Choroid plexus epithelial cell (primary cell): ENCODE measurements at regions not wholly inside any gene's neighbourhood (a gene's known extent, or its start where the extent isn't known, plus 50 kb on each side); places are given as distances from the start of the nearest gene placed in this dataset.

Experiments used
- DNase-seq: peaks from one replicate; pipeline ENCODE4 v3.0.0-alpha.2; 2010; ENCODE audit warnings: low read depth
- H3K4me3 ChIP-seq: 2 replicates; pipeline ENCODE4 v1.5.1; 2011; ENCODE audit warnings: low read depth, mild to moderate bottlenecking, control low read depth, low read length, moderate library complexity
- TF ChIP-seq, protein P1 (sequence below): conservative IDR thresholded peaks from 2 replicates; pipeline ENCODE4 v1.5.1; 2011; ENCODE audit warnings: low read depth, mild to moderate bottlenecking, control low read depth, inconsistent platforms, low read length, moderate library complexity

DNA sequence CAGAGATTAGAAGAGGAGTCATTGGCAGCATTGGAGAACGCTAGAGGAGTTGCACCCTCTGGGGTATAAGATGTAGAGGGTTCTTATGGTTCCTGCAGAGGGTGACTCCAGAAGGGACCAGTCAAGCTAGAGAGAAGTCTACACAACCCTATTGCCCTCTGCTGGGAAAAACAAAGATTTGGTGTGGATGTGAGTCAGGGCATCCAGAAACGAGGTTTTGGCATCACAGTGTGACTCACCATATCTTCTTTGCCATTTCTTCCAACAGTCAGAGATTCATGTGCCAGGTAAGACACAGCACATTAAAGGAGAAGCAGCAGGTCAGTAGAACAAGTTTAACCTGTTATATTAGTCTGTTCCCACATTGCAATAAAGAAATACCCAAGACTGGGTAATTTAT is 598.8 kb downstream of the MAFB start:
- DNase-seq = no peak
- TF ChIP-seq, protein P1, sequence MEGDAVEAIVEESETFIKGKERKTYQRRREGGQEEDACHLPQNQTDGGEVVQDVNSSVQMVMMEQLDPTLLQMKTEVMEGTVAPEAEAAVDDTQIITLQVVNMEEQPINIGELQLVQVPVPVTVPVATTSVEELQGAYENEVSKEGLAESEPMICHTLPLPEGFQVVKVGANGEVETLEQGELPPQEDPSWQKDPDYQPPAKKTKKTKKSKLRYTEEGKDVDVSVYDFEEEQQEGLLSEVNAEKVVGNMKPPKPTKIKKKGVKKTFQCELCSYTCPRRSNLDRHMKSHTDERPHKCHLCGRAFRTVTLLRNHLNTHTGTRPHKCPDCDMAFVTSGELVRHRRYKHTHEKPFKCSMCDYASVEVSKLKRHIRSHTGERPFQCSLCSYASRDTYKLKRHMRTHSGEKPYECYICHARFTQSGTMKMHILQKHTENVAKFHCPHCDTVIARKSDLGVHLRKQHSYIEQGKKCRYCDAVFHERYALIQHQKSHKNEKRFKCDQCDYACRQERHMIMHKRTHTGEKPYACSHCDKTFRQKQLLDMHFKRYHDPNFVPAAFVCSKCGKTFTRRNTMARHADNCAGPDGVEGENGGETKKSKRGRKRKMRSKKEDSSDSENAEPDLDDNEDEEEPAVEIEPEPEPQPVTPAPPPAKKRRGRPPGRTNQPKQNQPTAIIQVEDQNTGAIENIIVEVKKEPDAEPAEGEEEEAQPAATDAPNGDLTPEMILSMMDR = no peak

DNA sequence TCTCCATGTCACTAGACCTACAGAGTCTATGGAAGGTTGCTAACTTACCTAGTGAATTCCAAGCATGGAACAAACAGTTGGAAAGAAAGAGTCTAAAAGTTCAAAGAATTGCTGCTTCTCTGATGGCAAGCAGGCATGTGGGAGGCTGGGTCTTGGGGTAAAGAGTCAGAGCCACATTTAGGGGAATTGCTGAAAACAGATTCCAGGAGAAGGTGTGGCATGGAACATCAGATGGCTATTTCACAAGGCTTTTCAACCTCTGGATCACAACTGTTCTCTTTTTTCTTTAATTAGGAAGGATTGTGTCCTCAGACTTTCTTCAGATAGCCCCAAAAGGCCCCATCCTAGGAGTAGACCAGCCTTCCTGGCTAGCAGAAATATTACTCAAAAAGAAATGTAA is 601.5 kb downstream of the MAFB start:
- TF ChIP-seq, protein P1 = no peak
- DNase-seq = no peak
- no peak overlapping the region for H3K4me3 ChIP-seq

More for the DNA sequence above, 598.8 kb downstream of the MAFB start:
- no peak overlapping the region for H3K4me3 ChIP-seq

DNA sequence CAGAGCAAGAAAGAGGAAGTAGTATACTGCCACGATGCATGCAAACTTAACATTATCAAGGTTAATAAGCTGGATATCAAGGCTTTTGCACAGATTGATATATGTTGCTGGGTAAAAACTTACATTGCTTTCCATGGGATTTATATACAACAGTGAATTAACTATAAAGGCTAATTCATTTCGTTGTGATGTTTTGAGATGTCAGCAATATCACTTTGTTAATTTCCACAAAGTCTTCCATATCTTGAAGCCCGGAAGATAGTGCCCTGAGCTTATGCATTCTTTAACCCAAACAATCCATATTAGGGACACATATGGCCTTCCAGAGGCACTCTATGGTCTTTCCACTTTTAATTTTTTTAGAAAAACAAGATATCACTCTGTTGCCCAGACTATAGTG is 603.5 kb downstream of the MAFB start:
- TF ChIP-seq, protein P1 = no peak
- DNase-seq = no peak
- H3K4me3 ChIP-seq = no peak overlapping the region

DNA sequence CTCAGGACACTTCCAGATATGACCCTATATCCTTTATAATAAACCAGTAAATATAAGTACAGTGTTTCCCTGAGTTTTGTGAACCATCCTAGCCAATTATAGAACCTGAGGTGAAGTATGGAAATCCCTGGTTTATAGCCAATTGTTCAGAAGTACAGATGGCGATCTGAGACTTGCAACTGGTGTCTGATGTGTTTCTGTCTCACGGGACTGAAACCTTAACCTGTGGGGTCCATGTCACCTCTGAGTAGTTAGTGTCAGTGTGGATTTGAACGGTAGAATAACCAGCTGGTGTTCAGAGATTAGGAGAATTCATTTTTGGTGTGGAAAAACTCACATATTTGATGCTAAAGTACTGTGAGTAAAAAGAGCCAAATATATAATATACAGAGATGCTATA is 606.6 kb downstream of the MAFB start:
- no peak overlapping the region for H3K4me3 ChIP-seq
- TF ChIP-seq, protein P1 = no peak
- no peak for DNase-seq

DNA sequence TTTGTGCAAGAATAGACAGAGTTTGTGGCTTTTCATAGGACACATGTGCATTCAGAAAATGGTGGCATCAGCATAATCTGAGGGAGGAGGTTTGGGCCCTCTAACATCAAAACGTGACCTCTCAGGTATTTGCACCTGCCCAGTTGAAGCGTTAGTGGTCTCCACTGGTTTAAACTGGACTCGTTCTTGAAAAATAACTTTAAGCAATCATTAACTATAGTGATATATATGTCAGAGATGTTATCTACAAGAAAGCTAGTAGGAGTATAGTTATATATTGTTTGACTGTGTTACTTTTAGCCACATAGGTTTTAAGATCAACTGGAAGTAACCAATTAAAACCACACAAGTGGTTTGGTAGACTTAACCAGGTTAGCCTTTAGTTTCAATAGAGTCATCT is 607.4 kb downstream of the MAFB start:
- TF ChIP-seq, protein P1 = no peak

DNA sequence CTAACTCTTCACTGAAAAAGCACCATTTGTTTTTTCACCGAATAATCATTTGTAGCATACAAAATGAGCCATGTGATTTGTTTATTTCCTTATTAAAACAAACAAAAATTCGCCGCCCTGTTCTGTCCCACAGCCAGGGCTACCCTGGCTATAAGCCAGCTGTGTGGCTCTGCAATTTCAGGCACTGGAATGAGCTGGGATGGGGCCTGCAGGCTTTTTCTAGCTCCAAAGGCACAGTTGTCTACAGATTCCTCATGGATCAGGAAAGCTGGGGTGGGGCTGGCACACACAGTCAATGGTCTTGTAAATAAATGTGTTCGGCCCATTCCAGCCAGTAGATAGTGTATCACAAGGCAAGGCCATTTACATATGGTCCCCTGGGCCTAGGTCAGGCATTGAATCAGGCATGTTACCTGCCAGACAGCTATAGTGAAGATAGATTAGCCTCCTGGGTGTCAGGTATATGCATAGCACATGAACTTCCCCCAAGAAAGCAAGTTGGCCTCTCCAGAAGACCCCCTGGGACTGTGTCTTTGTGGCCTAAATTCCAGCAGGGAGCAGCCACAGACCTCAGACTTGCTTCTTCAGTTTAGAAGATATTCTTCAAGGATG is 608.9 kb downstream of the MAFB start:
- no peak for DNase-seq
- TF ChIP-seq, protein P1 = no peak
- H3K4me3 ChIP-seq = no peak overlapping the region

More for the DNA sequence above, 607.4 kb downstream of the MAFB start:
- no peak overlapping the region for H3K4me3 ChIP-seq
- DNase-seq = no peak

DNA sequence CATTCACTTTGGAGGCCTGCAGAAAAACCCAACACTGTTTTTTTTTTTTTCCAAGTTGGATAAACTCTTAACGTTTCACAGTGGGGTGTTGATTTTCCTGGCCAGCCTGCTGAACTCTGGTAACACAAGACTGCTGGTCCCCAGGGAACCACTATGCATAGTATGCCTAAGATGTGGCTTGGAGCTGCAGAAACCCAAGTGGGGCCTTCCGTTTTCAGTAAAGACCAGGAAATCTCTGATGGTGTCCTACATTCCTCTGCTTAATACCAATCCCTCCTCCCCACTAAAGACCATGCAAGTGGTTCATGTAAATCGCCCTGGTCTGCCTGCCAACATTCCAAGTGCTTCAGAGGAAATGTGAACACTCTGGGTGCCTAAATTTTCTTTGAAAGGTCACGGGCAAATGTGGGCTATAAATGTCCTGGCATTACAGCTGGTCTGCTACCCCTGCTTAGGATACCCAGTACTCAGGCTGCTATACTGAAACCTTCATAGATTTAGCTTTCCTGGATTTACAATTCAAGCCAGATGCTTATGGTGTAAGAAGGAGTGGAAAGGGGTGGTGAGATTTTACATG is 615.4 kb downstream of the MAFB start:
- TF ChIP-seq, protein P1 = no peak
- H3K4me3 ChIP-seq = no peak overlapping the region
- DNase-seq = peak; percentile 28
